Psoas muscle (tissue), 7 donors: ENCODE measurements at regions not wholly inside any gene's neighbourhood (a gene's known extent, or its start where the extent isn't known, plus 50 kb on each side); places are given as distances from the start of the nearest gene placed in this dataset.

Experiments used
- ATAC-seq, 4 donors: fragments of 200-7000 bp; cut with Tn5 transposase; one replicate each; pipeline ENCODE4 v1.9.1; 2020; ENCODE audit warnings: moderate library complexity in 3 of 4, mild to moderate bottlenecking in 2 of 4
- DNase-seq, 2 donors: peaks; one replicate each; pipeline ENCODE4 v3.0.0-alpha.2; 2020
- H3K27ac ChIP-seq: fragments of 200-600 bp; one replicate; pipeline ENCODE4 v1.8.0; 2022
- H3K27me3 ChIP-seq, 3 donors: fragments of 200-600 bp in 1 of 3; one replicate each; pipeline versions ENCODE4 v1.6.1 to v1.8.0; 2013 to 2022; ENCODE audit warnings: low read length in 2 of 3, mild to moderate bottlenecking in 2 of 3, moderate library complexity in 1 of 3; ENCODE audit not compliant: insufficient read depth in 3 of 3
- H3K36me3 ChIP-seq, 2 donors: fragments of 200-600 bp in 1 of 2; one replicate each; pipeline versions ENCODE4 v1.6.1 to v1.8.0; 2013 to 2022; ENCODE audit warnings: low read depth in 1 of 2, mild to moderate bottlenecking in 1 of 2, moderate library complexity in 1 of 2; ENCODE audit not compliant: insufficient read depth in 1 of 2
- H3K4me1 ChIP-seq: fragments of 200-600 bp; one replicate; pipeline ENCODE4 v1.8.0; 2022
- H3K4me3 ChIP-seq: fragments of 200-600 bp; one replicate; pipeline ENCODE4 v1.8.0; 2022; ENCODE audit warnings: mild to moderate bottlenecking
- H3K9me3 ChIP-seq: fragments of 200-600 bp; one replicate; pipeline ENCODE4 v1.8.0; 2022
- CTCF ChIP-seq: fragments of 200-600 bp; IDR thresholded peaks from one replicate; pipeline ENCODE4 v1.8.0; 2022; ENCODE audit warnings: antibody characterized with exemption
- WGBS, 3 donors: extraction: QIAGEN DNeasy Blood & Tissue Kit; methylation state at CpG; one replicate each; pipeline versions ENCODE4 v1.1.6 to v1.1.7; 2013; 5-methylcytosine and 5-hydroxymethylcytosine counted together
- intact Hi-C, 2 donors: fragments of 100-400 bp; cut with DNase I; formaldehyde crosslinking; loops; one replicate each; pipeline versions ENCODE4 v1.11.0 to v1.14.2; 2022
- donor health status: healthy with polysubstance abuse.
- donor health status: DM: no; HTN: no; CAD: no; lungs with moderate emphysema.
- donor health status: Bipolar disorder and iron deficiency.
- donor health status: healthy.
- donor health status: DM: yes; HTN: yes; CAD: no.
- donor health status: DM: no; HTN: no; CAD: no.
- donor health status: DM: yes; HTN: yes; CAD: no.

- ATAC-seq: no peak
- H3K36me3 ChIP-seq: no peaks in the 10 kb centered on the region
- WGBS, 3 donors: 60 to 73% (median 70%) methylated on average over 2 of the region's 2 CpGs
- H3K27me3 ChIP-seq: no peaks in the 10 kb centered on the region
- TF ChIP-seq CTCF: no peak
- no peaks in the 10 kb centered on the region for H3K9me3 ChIP-seq
- no peak overlapping the region for H3K27ac ChIP-seq
- intact Hi-C loops: no loop called here
- no peak overlapping the region for H3K4me3 ChIP-seq
- H3K4me1 ChIP-seq: no peaks in the 10 kb centered on the region
- DNase-seq: no peak
Measured at GRCh38 chr14:30118992-30119640, 191.5 kb upstream of the PRKD1 start.

- 77 to 91% (median 80%) methylated on average over 2 of the region's 2 CpGs for WGBS, 3 donors
- no peak overlapping the region for H3K27ac ChIP-seq
Measured at GRCh38 chr14:30125322-30125979, 197.8 kb upstream of the PRKD1 start.

GRCh38 chr14:30129807-30130206, 202.2 kb upstream of the PRKD1 start:
- no peaks in the 10 kb centered on the region for H3K4me1 ChIP-seq
- WGBS, 3 donors: 52 to 68% (median 56%) methylated on average over 4 of the region's 4 CpGs
- intact Hi-C loops: no loop called here
- no peaks in the 10 kb centered on the region for H3K27me3 ChIP-seq
- no peak for ATAC-seq
- no peak for DNase-seq
- no peak overlapping the region for H3K4me3 ChIP-seq
- H3K27ac ChIP-seq: no peak overlapping the region
- H3K36me3 ChIP-seq: no peaks in the 10 kb centered on the region
- no peak for TF ChIP-seq CTCF
- no peaks in the 10 kb centered on the region for H3K9me3 ChIP-seq

More at GRCh38 chr14:30125322-30125979, 197.8 kb upstream of the PRKD1 start:
- H3K9me3 ChIP-seq: no peaks in the 10 kb centered on the region
- no peak for TF ChIP-seq CTCF
- H3K4me3 ChIP-seq: no peak overlapping the region
- no peaks in the 10 kb centered on the region for H3K36me3 ChIP-seq
- no peaks in the 10 kb centered on the region for H3K27me3 ChIP-seq
- DNase-seq (no peak), ATAC-seq (no peak)
- intact Hi-C loops: no loop called here
- H3K4me1 ChIP-seq: no peaks in the 10 kb centered on the region

GRCh38 chr14:30131581-30132097, 204.0 kb upstream of the PRKD1 start:
- H3K4me1 ChIP-seq: no peaks in the 10 kb centered on the region
- no peaks in the 10 kb centered on the region for H3K9me3 ChIP-seq
- TF ChIP-seq CTCF: no peak
- 59 to 77% (median 60%) methylated on average over 5 of the region's 5 CpGs for WGBS, 3 donors
- ATAC-seq (no peak), DNase-seq (no peak)
- no peak overlapping the region for H3K4me3 ChIP-seq
- no peaks in the 10 kb centered on the region for H3K27me3 ChIP-seq
- no peak overlapping the region for H3K27ac ChIP-seq
- intact Hi-C loops: no loop called here
- H3K36me3 ChIP-seq: no peaks in the 10 kb centered on the region
